ENCODE measurements at regions not wholly inside any gene's neighbourhood (a gene's known extent, or its start where the extent isn't known, plus 50 kb on each side); places are given as distances from the start of the nearest gene placed in this dataset.

GRCh38 chr18:35836932-35837331 lies 135.5 kb upstream of the RMP24 start:
- no peak for TF ChIP-seq POLR2A (IDR thresholded peaks at IDR 0.05; ENCODE audit: low read depth, low read length)
- TF ChIP-seq FOS (IDR thresholded peaks at IDR 0.05; ENCODE audit: borderline replicate concordance, insufficient read depth, low read length) = no peak

Data from endothelial cell of umbilical vein (primary cell).